Tibial artery (tissue), 4 donors: ENCODE measurements at regions not wholly inside any gene's neighbourhood (a gene's known extent, or its start where the extent isn't known, plus 50 kb on each side); places are given as distances from the start of the nearest gene placed in this dataset.

ENCODE experiments used
- DNase-seq, 2 donors: peaks; one replicate each; pipeline ENCODE4 v3.0.0-alpha.2; 2019
- H3K27ac ChIP-seq, 2 donors: fragments of 200-600 bp; sonication (generic) in 1 of 2; 1 replicate in 1 of 2; 2 replicates in 1 of 2; pipeline ENCODE4 v1.5.1; 2018 to 2019; ENCODE audit warnings: mild to moderate bottlenecking in 1 of 2
- H3K27me3 ChIP-seq, 2 donors: fragments of 200-600 bp; sonication (generic) in 1 of 2; one replicate each; pipeline versions ENCODE4 v1.5.1 to v1.6.0; 2016 to 2019
- H3K36me3 ChIP-seq, 3 donors: fragments of 200-600 bp; sonication (generic) in 2 of 3; one replicate each; pipeline ENCODE4 v1.5.1; 2016 to 2019; ENCODE audit warnings: mild to moderate bottlenecking in 2 of 3
- H3K4me1 ChIP-seq, 4 donors: fragments of 200-600 bp; sonication (generic) in 2 of 4; 1 replicate in 3 of 4; 2 replicates in 1 of 4; pipeline ENCODE4 v1.5.1; 2016 to 2019
- H3K4me3 ChIP-seq, 2 donors: fragments of 200-600 bp; sonication (generic) in 1 of 2; 1 replicate in 1 of 2; 2 replicates in 1 of 2; pipeline ENCODE4 v1.5.1; 2018 to 2019; ENCODE audit warnings: mild to moderate bottlenecking in 2 of 2
- H3K9me3 ChIP-seq, 3 donors: fragments of 200-600 bp; sonication (generic) in 1 of 3; one replicate each; pipeline ENCODE4 v1.5.1; 2016 to 2019
- CTCF ChIP-seq, 2 experiments: fragments of 200-600 bp in 1 of 2; fragments of 450-650 bp in 1 of 2; IDR thresholded peaks; one replicate each; pipeline ENCODE4 v1.5.1; 2017 to 2019; ENCODE audit warnings: antibody characterized with exemption in 2 of 2, mild to moderate bottlenecking in 1 of 2, moderate library complexity in 1 of 2
- intact Hi-C: fragments of 100-400 bp; cut with DNase I; formaldehyde crosslinking; loops from one replicate; pipeline ENCODE4 v1.15.0; 2023; ENCODE audit warnings: low total_unique reads

- H3K27ac ChIP-seq: no peak overlapping the region
- no peak for TF ChIP-seq CTCF (IDR thresholded peaks at IDR 0.05)
- no peak for DNase-seq
- H3K4me3 ChIP-seq: no peak overlapping the region
- no peaks in the 10 kb centered on the region for H3K36me3 ChIP-seq
- intact Hi-C loops: no loop called here
- H3K4me1 ChIP-seq: no peaks in the 10 kb centered on the region
- peaks cover 0 to 9% (median 9%) of the 10 kb centered on the region in 3 donors for H3K9me3 ChIP-seq
- H3K27me3 ChIP-seq: no peaks in the 10 kb centered on the region
Observed at GRCh38 chr12:125295550-125295949, 230.3 kb downstream of the AACS start.

GRCh38 chr12:125296701-125297100, 231.5 kb downstream of the AACS start:
- intact Hi-C loops: no loop called here

GRCh38 chr12:125299840-125300239, 234.6 kb downstream of the AACS start:
- H3K27me3 ChIP-seq: no peaks in the 10 kb centered on the region
- H3K4me1 ChIP-seq: no peaks in the 10 kb centered on the region
- H3K36me3 ChIP-seq: no peaks in the 10 kb centered on the region
- intact Hi-C loops: no loop called here
- H3K4me3 ChIP-seq: no peak overlapping the region
- DNase-seq: no peak
- H3K27ac ChIP-seq: no peak overlapping the region
- H3K9me3 ChIP-seq: no peaks in the 10 kb centered on the region
- no peak for TF ChIP-seq CTCF (IDR thresholded peaks at IDR 0.05)

More at GRCh38 chr12:125296701-125297100, 231.5 kb downstream of the AACS start:
- no peaks in the 10 kb centered on the region for H3K36me3 ChIP-seq
- H3K9me3 ChIP-seq: peaks cover 0 to 9% (median 9%) of the 10 kb centered on the region in 3 donors
- no peak overlapping the region for H3K27ac ChIP-seq
- TF ChIP-seq CTCF (IDR thresholded peaks at IDR 0.05): no peak
- no peaks in the 10 kb centered on the region for H3K4me1 ChIP-seq
- H3K4me3 ChIP-seq: no peak overlapping the region
- H3K27me3 ChIP-seq: no peaks in the 10 kb centered on the region
- no peak for DNase-seq

GRCh38 chr12:125300249-125300648, 235.0 kb downstream of the AACS start:
- no peak overlapping the region for H3K4me3 ChIP-seq
- intact Hi-C loops: no loop called here
- DNase-seq: no peak
- no peaks in the 10 kb centered on the region for H3K36me3 ChIP-seq
- TF ChIP-seq CTCF (IDR thresholded peaks at IDR 0.05): no peak
- no peak overlapping the region for H3K27ac ChIP-seq
- no peaks in the 10 kb centered on the region for H3K4me1 ChIP-seq
- no peaks in the 10 kb centered on the region for H3K27me3 ChIP-seq
- H3K9me3 ChIP-seq: no peaks in the 10 kb centered on the region

- Histone ChIP-seq H3K36me3 (no peaks in the 10 kb centered on the region), H3K27ac (no peak overlapping the region), H3K4me3 (no peak overlapping the region), H3K27me3 (no peaks in the 10 kb centered on the region), H3K9me3 (no peaks in the 10 kb centered on the region), H3K4me1 (no peaks in the 10 kb centered on the region)
- no peak for TF ChIP-seq CTCF (IDR thresholded peaks at IDR 0.05)
- intact Hi-C loops: no loop called here
- DNase-seq: no peak
Observed at GRCh38 chr12:125303337-125303736, 238.1 kb downstream of the AACS start.

- intact Hi-C loops: no loop called here
- H3K27me3 ChIP-seq: no peaks in the 10 kb centered on the region
- DNase-seq: no peak
- TF ChIP-seq CTCF (IDR thresholded peaks at IDR 0.05): no peak
- H3K36me3 ChIP-seq: no peaks in the 10 kb centered on the region
- H3K4me3 ChIP-seq: no peak overlapping the region
- H3K27ac ChIP-seq: no peak overlapping the region
- no peaks in the 10 kb centered on the region for H3K4me1 ChIP-seq
- no peaks in the 10 kb centered on the region for H3K9me3 ChIP-seq
Observed at GRCh38 chr12:125304029-125304428, 238.8 kb downstream of the AACS start.
